ENCODE measurements at regions not wholly inside any gene's neighbourhood (a gene's known extent, or its start where the extent isn't known, plus 50 kb on each side); places are given as distances from the start of the nearest gene placed in this dataset.

DNA sequence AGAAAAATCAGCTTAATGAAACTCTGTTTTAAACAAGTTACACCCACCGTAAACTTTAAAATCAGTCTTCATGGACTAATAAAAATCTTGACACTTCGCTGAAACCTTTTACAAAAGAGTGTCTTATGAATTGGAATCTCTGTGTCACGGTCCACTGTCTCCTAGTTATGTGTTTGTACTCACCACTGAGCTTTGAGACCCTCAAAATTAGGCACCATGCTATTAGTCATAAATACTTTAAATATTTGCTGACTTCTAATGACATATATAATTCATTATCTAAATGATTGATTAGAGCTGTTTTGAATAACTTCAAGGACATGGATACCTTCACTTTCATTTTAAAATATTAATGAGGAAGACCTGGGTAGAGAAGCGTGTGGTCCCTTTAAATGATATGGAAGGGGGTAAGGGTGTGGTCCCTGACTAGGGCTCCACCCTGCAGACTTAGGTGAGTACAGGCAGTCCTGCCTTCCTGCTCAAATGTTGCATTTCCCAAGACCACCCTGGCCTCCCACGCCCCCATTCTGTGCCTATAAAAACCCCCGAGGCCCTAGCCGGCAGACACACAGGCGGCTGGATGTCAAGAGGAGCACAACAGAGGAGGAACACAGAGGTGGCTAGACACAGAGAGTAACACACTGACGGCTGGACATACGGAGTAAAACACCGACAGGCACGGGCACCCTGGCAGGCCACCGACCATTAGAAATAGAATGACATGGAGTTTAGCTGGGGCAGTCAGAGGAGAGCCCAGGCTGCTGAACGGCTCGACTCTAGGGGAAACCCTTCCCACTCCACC, 179.0 kb upstream of the CDH9 start:
- TF ChIP-seq CTCF (IDR thresholded peaks at IDR 0.05) = no peak
- TF ChIP-seq ZFX (IDR thresholded peaks at IDR 0.05; ENCODE audit: borderline replicate concordance) = no peak
